HG02938 (cell line): ENCODE measurements at regions not wholly inside any gene's neighbourhood (a gene's known extent, or its start where the extent isn't known, plus 50 kb on each side); places are given as distances from the start of the nearest gene placed in this dataset.
"Not testable (repeated sequence)": the region's sequence is repeated elsewhere in the genome, so short reads cannot be mapped to it uniquely, and the experiment has no call there.

Source experiments
- ATAC-seq: cut with Tn5 transposase; IDR thresholded peaks from one replicate; pipeline ENCODE4 v1.9.1; 2021; ENCODE audit warnings: mild to moderate bottlenecking, moderate library complexity; ENCODE audit not compliant: unreplicated experiment

GRCh38 chr12:69028941-69029729, 96.2 kb upstream of the CPM start:
- ATAC-seq, result no peak

GRCh38 chr12:69030321-69030720, 97.3 kb upstream of the CPM start:
- ATAC-seq, result no peak

DNA sequence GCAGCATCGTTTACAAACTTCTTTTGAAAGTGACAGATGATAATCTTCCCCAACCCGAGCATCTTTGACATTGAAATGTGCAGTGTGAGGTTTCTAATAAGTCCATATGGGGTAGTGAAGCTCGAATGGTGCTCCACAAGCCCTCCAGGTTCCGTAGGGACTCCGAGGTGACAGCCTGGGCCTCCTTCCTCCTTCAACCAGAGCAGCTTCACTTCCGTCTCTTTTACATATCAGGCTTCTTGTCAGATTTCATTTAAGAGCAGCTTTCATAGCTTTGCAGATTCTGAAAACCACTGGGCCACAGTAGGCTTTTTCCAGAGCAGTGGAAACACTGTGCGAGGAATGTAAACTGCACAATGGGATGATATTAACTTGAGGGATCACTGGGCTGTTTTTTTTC, 103.6 kb upstream of the CPM start:
- ATAC-seq, result no peak

GRCh38 chr12:69036999-69037398, 104.0 kb upstream of the CPM start:
- ATAC-seq, result no peak

GRCh38 chr12:69039911-69040310, 106.9 kb upstream of the CPM start:
- no peak for ATAC-seq

DNA sequence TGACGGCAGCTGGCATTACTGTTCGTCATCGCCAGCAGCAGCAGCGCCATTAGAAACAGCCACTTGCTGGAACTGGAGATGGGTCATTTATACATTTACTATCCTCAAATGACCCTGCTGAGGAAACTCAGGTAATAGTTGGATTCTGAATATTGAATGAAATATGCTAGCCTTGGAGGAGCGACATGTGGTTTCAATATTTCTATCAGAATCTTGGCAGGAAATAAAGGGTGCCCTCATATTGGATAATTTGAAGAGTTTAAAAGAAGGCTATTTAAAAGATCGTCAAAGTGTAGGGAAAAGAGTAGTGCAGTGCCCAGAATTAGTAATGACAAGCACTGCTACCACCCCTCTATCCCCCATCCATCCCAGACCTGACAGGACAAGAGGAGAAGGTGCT, 109.6 kb upstream of the CPM start:
- ATAC-seq, result no peak

- ATAC-seq, result no peak
Measured at GRCh38 chr12:69042970-69043369, 110.0 kb upstream of the CPM start.

GRCh38 chr12:69044887-69045286, 111.9 kb upstream of the CPM start:
- no peak for ATAC-seq

GRCh38 chr12:69045430-69045829, 112.5 kb upstream of the CPM start:
- ATAC-seq, result no peak

GRCh38 chr12:69046363-69046762, 113.4 kb upstream of the CPM start:
- ATAC-seq, result no peak

DNA sequence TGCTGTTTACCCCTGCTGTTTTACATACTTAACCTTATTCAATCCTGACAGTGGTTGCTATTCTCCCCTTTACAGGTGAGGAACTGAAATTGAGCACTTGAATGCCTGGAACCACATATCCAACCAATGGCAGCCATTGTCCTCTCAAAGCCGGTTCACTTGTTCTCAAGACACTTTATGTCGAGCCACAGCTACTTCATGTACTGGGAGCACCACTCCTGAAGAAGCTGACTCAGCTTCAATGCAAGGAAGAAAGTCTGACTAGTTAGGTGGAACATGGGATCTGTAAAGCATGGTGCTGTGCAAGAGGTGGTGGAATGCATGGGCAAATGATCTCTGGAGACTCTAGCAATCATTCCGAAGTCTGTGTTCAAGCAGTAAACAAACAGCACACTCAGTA, 113.9 kb upstream of the CPM start:
- ATAC-seq, result no peak

- ATAC-seq, result no peak
Measured at GRCh38 chr12:69047990-69048389, 115.0 kb upstream of the CPM start.

- not testable (repeated sequence) for ATAC-seq
Measured at GRCh38 chr12:69049855-69050254, 116.9 kb upstream of the CPM start.

DNA sequence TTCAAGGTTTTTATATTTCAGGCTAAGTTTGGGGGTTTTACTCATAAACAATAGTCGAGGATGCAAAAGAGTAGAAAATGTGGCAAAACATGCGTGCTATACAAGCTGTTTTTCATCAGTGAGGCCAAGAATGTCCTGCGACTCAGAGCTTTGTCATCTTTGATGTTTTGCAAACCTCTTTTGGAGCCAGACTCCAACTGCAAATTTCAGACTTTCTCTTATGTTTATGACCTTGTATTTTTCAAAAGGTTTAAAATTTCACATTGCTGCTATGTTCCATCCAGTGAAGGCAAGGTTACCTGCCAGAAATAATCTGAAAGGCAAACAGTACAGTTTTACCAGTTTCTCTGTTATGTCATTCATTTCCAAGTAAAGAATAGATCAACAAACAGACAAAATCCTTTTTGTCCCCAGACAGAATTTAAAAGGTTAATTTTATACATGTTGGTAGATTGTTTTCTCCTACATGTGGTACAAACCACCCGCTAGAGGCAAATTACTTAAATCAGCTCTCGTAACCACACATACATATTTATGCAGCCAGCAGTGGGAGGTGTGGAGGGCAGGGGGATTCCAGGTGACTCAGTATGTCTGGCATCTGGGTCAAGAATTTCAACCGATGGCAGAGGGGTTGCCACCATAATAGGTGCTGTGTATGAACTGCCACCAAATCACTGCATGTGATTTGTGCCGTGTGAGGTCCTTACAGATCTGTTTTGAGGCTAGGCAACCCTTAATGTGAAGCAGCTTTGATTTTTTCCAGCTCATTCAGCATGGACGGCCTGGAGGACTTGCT, 119.8 kb upstream of the CPM start:
- ATAC-seq, result peak; percentile 52

DNA sequence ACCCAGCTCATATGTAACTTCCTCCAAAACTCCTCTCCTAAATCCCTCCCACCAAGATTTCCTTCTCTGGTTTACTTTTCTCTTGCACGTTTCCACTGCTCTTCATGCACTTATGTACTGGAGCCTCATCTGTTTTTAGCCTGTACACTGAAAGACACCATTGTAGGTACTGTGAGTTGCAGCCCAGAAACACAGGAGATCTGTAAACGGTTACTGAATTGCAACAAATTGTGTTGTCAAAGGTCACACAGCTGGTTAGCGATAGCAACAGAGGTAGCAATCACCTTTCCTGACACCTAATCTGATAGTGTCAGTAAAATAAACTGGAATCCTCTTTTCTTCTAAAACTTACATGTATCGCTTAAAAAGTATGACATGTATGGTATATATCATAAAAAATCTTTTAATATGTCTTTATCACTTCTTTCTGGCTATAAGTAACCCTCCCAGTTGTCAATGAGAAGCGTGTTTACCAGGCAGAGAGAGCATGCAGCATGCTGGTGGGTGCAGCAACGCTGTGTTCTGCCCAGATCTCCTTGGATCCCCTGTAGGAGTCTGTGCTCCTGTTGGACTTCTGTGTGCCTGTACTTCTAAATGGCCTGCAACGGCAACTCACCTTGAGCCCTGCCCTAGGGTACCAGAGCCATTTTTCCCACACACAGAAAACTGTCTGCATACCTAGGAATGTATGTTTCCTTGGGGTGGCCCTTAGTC, 121.5 kb upstream of the CPM start:
- no peak for ATAC-seq

GRCh38 chr12:69055280-69055679, 122.3 kb upstream of the CPM start:
- ATAC-seq, result no peak

DNA sequence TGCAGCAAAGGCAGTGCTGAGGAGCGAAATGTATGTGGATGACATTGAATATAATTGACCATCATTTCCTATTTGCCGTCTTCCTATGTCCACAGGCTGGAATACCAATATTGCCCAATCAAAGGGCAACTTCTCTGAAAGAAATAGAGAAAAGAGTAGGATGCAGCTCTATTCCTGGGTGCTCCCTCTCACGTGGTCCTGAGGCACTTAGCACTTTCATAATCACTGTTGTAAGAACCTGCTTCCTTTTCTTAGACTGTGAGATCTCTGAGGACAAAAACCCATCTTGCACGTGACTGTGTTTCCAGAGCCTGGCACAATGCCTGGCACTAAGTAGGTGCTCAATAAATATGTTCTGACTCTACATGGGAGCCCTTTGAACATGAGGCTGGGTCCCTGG, 122.7 kb upstream of the CPM start:
- ATAC-seq, result no peak

DNA sequence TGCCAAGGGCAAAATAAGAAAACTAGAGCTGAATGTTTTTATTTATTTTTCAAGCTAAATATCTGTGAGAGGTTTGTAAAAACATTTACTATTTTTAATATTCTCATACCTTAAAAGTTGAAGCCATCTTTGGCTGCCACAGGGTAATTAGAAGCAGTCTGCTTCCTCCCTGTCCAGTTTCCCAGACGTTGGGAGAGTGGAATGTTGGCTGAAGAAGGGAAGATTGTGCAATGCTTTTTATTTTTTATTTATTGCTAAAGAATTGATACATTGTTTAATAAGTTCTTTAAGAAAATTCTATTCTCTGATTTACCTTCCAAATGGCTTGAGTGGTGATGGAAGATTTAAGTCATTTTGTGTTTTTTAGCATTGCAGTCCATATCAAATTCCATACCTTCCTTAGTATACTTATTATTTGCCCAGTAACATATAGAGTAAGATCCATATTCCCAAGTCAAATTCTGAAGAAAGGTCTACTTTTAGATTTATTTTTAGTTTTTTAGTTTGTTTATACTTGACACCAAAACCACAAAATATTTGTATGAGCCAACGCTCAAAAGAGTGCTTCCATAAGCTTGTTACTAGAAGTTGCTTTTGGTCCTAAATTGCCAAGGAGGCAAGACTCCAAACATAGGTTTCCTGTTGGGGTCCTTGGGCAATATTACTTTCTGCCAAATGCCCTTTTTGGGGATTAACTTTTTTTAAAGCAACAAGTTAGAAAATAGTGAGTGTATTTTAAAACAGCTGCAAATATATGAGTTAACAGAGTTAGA, 124.0 kb upstream of the CPM start:
- ATAC-seq, result no peak

DNA sequence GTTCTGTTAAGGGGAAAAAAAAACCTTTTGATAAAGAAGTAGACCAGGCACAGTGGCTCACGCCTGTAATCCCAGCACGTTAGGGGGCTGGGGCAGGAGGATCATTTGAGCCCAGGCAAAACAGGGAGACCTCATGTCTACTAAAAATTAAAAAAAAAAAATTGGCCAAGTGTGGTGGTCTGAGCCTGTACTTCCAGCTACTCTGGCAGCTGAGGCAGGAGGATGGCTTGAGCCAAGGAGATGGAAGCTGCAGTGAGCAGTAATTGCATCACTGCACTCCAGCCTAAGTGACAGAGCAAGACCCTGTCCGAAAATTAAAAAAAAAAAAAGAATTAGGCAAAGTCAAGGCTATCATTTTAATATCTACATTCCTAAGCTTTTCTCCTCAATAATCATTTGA, 124.8 kb upstream of the CPM start:
- no peak for ATAC-seq

DNA sequence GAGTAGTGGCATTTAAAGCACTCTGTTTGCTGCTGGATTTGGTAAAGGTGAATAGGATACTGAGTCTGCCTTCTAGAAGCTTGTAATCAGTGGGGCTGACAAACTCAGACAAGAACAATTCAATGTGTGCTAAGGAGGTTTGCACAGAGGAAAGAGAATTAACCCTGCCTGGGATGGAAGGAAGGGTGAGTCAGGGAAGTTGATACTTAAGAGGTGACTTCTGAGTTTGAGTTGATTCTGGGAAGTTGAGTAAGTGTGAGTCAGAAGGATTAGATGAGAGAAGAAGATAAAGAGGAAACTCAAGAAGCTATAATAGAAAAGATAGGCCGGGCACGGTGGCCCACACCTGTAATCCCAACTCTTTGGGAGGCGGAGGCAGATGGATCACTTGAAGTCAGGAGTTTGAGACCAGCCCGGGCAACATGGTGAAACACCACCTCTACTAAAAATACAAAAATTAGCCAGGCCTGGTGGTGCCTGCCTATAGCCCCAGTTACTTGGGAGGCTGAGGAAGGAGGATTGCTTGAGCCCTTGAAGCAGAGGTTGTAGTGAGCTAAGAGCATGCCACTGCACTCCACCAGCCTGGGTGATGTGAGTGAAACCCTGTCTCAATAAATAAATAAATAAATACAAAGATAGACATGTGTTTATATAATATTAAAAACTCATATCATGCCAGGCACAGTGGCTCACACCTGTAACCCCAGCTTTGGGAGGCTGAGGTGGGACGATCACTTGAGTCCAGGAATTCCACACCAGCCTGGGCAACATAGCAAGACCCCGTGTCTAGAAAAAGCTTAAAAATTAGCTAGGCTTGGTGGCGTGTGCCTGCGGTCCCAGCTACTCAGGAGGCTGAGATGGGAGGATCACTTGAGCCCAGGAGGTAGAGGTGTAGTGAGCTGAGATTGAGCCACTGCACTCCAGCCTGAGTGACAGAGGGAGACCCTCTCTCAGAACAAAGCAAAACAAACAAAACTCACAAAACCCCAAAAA, 126.8 kb upstream of the CPM start:
- ATAC-seq, result no peak
